ENCODE measurements at regions not wholly inside any gene's neighbourhood (a gene's known extent, or its start where the extent isn't known, plus 50 kb on each side); places are given as distances from the start of the nearest gene placed in this dataset.
A peak's percentile ranks its signal among the peaks of the same experiment; 100 is the strongest.

DNA sequence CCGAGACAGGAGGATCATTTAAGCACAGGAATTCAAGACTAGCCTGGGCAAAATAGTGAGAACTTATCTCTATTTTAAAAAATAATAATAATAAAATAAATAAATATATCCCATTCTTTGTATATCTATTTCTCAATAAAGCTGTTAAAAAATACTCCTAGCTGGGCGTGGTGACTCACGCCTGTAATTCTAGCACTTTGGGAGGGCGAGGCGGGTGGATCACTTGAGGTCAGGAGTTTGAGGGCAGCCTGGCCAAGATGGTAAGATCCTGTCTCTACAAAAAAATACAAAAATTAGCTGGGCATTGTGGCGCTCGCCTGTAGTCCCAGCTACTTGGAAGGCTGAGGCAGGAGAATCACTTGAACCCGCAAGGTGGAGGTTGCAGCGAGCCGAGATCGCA is 75.7 kb upstream of the TBX3 start:
- H3K36me3 ChIP-seq (replicated peaks; ENCODE audit: insufficient read depth, low read depth): no peaks in the 10 kb centered on the region
- H3K4me3 ChIP-seq: no peak overlapping the region
- TF ChIP-seq EZH2 (IDR thresholded peaks at IDR 0.05; ENCODE audit: borderline replicate concordance) (no peak), EZH2phosphoT487 (IDR thresholded peaks at IDR 0.05; ENCODE audit: low read depth, severe bottlenecking, unreplicated experiment) (no peak)
- TF ChIP-seq, protein P1, sequence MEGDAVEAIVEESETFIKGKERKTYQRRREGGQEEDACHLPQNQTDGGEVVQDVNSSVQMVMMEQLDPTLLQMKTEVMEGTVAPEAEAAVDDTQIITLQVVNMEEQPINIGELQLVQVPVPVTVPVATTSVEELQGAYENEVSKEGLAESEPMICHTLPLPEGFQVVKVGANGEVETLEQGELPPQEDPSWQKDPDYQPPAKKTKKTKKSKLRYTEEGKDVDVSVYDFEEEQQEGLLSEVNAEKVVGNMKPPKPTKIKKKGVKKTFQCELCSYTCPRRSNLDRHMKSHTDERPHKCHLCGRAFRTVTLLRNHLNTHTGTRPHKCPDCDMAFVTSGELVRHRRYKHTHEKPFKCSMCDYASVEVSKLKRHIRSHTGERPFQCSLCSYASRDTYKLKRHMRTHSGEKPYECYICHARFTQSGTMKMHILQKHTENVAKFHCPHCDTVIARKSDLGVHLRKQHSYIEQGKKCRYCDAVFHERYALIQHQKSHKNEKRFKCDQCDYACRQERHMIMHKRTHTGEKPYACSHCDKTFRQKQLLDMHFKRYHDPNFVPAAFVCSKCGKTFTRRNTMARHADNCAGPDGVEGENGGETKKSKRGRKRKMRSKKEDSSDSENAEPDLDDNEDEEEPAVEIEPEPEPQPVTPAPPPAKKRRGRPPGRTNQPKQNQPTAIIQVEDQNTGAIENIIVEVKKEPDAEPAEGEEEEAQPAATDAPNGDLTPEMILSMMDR (IDR thresholded peaks at IDR 0.05; ENCODE audit: poor library complexity): no peak
- no peaks in the 10 kb centered on the region for H3K9me3 ChIP-seq (ENCODE audit: low read depth)
- H3K79me2 ChIP-seq: no peaks in the 10 kb centered on the region
- no peaks in the 10 kb centered on the region for H4K20me1 ChIP-seq (ENCODE audit: insufficient read depth, poor library complexity, severe bottlenecking)
- H2AFZ ChIP-seq: no peak overlapping the region
- H3K27ac ChIP-seq: no peak overlapping the region
- no peak for DNase-seq (ENCODE audit: low spot score)
- WGBS (ENCODE audit: low lambda C conversion rate, missing lambda C conversion rate): 93% methylated on average over 11 of the region's 11 CpGs
- H3K27me3 ChIP-seq: no peaks in the 10 kb centered on the region
- no peak overlapping the region for H3K4me2 ChIP-seq
- H3K9me2 ChIP-seq (replicated peaks; ENCODE audit: insufficient read depth): no peaks in the 10 kb centered on the region
- peaks cover 13% of the 10 kb centered on the region for H3K4me1 ChIP-seq (ENCODE audit: insufficient read depth)

DNA sequence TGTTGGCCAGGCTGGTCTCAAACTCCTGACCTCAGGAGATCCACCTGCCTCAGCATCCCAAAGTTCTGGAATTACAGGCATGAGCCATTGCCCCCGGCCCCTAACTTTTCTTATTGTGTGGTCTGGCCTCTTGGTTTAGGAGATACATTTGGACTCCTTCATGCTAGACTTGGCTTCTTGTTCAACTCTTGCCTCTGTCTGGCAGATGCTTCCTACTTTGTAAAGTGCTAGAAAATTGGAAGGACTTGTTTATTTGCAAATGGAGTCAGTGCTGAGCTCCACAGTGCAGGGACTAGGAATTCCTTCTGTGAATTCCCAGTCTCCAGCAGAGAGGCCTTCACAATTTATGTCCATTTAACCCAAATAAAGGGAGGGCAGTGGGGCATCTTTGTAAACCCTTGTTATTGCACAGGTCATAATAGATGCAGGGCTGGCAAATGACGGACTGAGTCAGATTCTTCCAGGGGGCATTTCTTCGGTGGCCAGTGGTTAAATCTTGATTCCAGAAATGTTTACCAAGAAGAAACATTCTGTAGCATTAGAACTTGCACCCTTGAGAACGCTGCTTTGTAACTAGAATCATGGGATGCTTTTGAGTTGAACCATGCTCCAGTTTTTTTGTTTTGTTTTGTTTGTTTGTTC is 73.8 kb upstream of the TBX3 start:
- Histone ChIP-seq H3K36me3 (replicated peaks; ENCODE audit: insufficient read depth, low read depth) (no peaks in the 10 kb centered on the region), H4K20me1 (ENCODE audit: insufficient read depth, poor library complexity, severe bottlenecking) (no peaks in the 10 kb centered on the region), H3K79me2 (no peaks in the 10 kb centered on the region), H3K9me3 (ENCODE audit: low read depth) (no peaks in the 10 kb centered on the region), H3K4me3 (no peak overlapping the region), H3K4me1 (ENCODE audit: insufficient read depth) (peaks cover 15% of the 10 kb centered on the region), H3K4me2 (no peak overlapping the region), H3K9me2 (replicated peaks; ENCODE audit: insufficient read depth) (no peaks in the 10 kb centered on the region), H3K27me3 (no peaks in the 10 kb centered on the region), H3K27ac (no peak overlapping the region), H2AFZ (no peak overlapping the region)
- TF ChIP-seq EZH2phosphoT487 (IDR thresholded peaks at IDR 0.05; ENCODE audit: low read depth, severe bottlenecking, unreplicated experiment): no peak
- no peak for TF ChIP-seq EZH2 (IDR thresholded peaks at IDR 0.05; ENCODE audit: borderline replicate concordance)
- TF ChIP-seq, protein P1 (IDR thresholded peaks at IDR 0.05; ENCODE audit: poor library complexity): no peak
- DNase-seq (ENCODE audit: low spot score): no peak
- WGBS (ENCODE audit: low lambda C conversion rate, missing lambda C conversion rate): 82% methylated on average over 4 of the region's 4 CpGs

DNA sequence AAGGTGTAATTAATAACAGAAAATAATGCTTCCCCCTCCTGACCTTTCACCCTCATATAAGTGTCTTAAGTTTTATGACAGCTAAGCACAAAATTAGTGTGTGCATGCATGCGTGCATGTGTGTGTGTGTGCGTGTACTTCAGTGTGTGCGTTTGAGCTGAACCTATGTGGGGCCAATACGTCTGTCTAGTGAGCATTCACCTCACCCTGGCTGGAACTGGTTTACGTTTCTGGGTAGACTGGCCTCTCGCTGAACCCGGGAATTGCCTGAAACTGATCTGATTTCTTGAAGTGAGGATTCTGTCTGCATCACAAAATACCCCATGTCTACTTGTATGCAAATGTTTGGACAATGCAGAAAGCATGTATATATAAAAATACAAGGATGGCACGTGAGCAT is 68.2 kb upstream of the TBX3 start:
- no peak overlapping the region for H3K4me2 ChIP-seq
- no peaks in the 10 kb centered on the region for H3K9me3 ChIP-seq (ENCODE audit: low read depth)
- H3K4me3 ChIP-seq: no peak overlapping the region
- H3K36me3 ChIP-seq (replicated peaks; ENCODE audit: insufficient read depth, low read depth): no peaks in the 10 kb centered on the region
- H3K27me3 ChIP-seq: no peaks in the 10 kb centered on the region
- H3K9me2 ChIP-seq (replicated peaks; ENCODE audit: insufficient read depth): no peaks in the 10 kb centered on the region
- peaks cover 37% of the 10 kb centered on the region for H3K4me1 ChIP-seq (ENCODE audit: insufficient read depth)
- WGBS (ENCODE audit: low lambda C conversion rate, missing lambda C conversion rate): 43% methylated on average over 8 of the region's 8 CpGs
- H3K27ac ChIP-seq: peak overlapping the region; percentile 72
- no peaks in the 10 kb centered on the region for H4K20me1 ChIP-seq (ENCODE audit: insufficient read depth, poor library complexity, severe bottlenecking)
- TF ChIP-seq, protein P1 (IDR thresholded peaks at IDR 0.05; ENCODE audit: poor library complexity): no peak
- TF ChIP-seq EZH2 (IDR thresholded peaks at IDR 0.05; ENCODE audit: borderline replicate concordance) (no peak), EZH2phosphoT487 (IDR thresholded peaks at IDR 0.05; ENCODE audit: low read depth, severe bottlenecking, unreplicated experiment) (no peak)
- no peak for DNase-seq (ENCODE audit: low spot score)
- no peak overlapping the region for H2AFZ ChIP-seq
- no peaks in the 10 kb centered on the region for H3K79me2 ChIP-seq

Data from hepatocyte (in vitro differentiated cells).